Astrocyte (in vitro differentiated cells and primary cell): ENCODE measurements at regions not wholly inside any gene's neighbourhood (a gene's known extent, or its start where the extent isn't known, plus 50 kb on each side); places are given as distances from the start of the nearest gene placed in this dataset.

ENCODE experiments used
- DNase-seq: peaks from one replicate; pipeline ENCODE4 v3.0.0-alpha.2; 2010; ENCODE audit warnings: low read depth
- FAIRE-seq: peaks from 2 replicates; lab custom pipeline; 2011; peaks lifted over from hg19 to GRCh38; lab: Jason Lieb, UNC
- H2AFZ ChIP-seq: 2 replicates; pipeline ENCODE4 v1.6.0; 2012; ENCODE audit warnings: low read depth, low read length, inconsistent platforms
- H3K27ac ChIP-seq: 2 replicates; pipeline ENCODE4 v1.5.1; 2011; ENCODE audit warnings: low read depth, low read length, inconsistent platforms
- H3K27me3 ChIP-seq: 2 replicates; pipeline ENCODE4 v1.6.0; 2011; ENCODE audit warnings: low read length, inconsistent platforms; ENCODE audit not compliant: insufficient read depth
- H3K36me3 ChIP-seq: 2 replicates; pipeline ENCODE4 v1.5.1; 2011; ENCODE audit warnings: low read length, inconsistent platforms; ENCODE audit not compliant: insufficient read depth
- H3K4me1 ChIP-seq: 2 replicates; pipeline ENCODE4 v1.5.1; 2011; ENCODE audit warnings: low read length, inconsistent platforms; ENCODE audit not compliant: insufficient read depth
- H3K4me2 ChIP-seq: 2 replicates; pipeline ENCODE4 v1.6.0; 2012; ENCODE audit warnings: low read length, inconsistent platforms
- H3K4me3 ChIP-seq: 2 replicates; pipeline ENCODE4 v1.5.1; 2011; ENCODE audit warnings: low read depth, mild to moderate bottlenecking, low read length, inconsistent platforms; ENCODE audit not compliant: insufficient read depth
- H3K79me2 ChIP-seq: 2 replicates; pipeline ENCODE4 v1.6.0; 2012; ENCODE audit warnings: mild to moderate bottlenecking, low read length, inconsistent platforms; ENCODE audit not compliant: insufficient read depth
- H3K9ac ChIP-seq: 2 replicates; pipeline ENCODE4 v1.6.0; 2012; ENCODE audit warnings: mild to moderate bottlenecking, low read length, inconsistent platforms
- H3K9me3 ChIP-seq: 2 replicates; pipeline ENCODE4 v1.5.1; 2012; ENCODE audit warnings: low read depth, mild to moderate bottlenecking, low read length, inconsistent platforms; ENCODE audit not compliant: insufficient read depth
- H4K20me1 ChIP-seq: 2 replicates; pipeline ENCODE4 v1.6.0; 2012; ENCODE audit warnings: low read length, inconsistent platforms; ENCODE audit not compliant: insufficient read depth
- H3K27ac Mint-ChIP-seq: one replicate; pipeline ENCODE4 v1.8.0; 2021; ENCODE audit warnings: mild to moderate bottlenecking, mixed read lengths; ENCODE audit not compliant: unreplicated experiment
- H3K27me3 Mint-ChIP-seq: one replicate; pipeline ENCODE4 v1.8.0; 2021; ENCODE audit warnings: low read depth, mixed read lengths; ENCODE audit not compliant: unreplicated experiment
- H3K36me3 Mint-ChIP-seq: one replicate; pipeline ENCODE4 v1.8.0; 2021; ENCODE audit warnings: low read depth, mixed read lengths; ENCODE audit not compliant: unreplicated experiment
- H3K4me1 Mint-ChIP-seq: one replicate; pipeline ENCODE4 v1.8.0; 2021; ENCODE audit warnings: low read depth, mixed read lengths; ENCODE audit not compliant: unreplicated experiment
- H3K4me3 Mint-ChIP-seq: one replicate; pipeline ENCODE4 v1.8.0; 2021; ENCODE audit warnings: mild to moderate bottlenecking, moderate library complexity, mixed read lengths; ENCODE audit not compliant: unreplicated experiment
- H3K9me3 Mint-ChIP-seq: one replicate; pipeline ENCODE4 v1.8.0; 2021; ENCODE audit warnings: mild to moderate bottlenecking, mixed read lengths; ENCODE audit not compliant: unreplicated experiment
- EZH2 ChIP-seq: IDR thresholded peaks from 2 replicates; pipeline ENCODE4 v1.6.1; 2012; ENCODE audit warnings: mild to moderate bottlenecking, low read length, inconsistent platforms; ENCODE audit not compliant: insufficient read depth
- TF ChIP-seq, protein P1 (sequence below): IDR thresholded peaks from 2 replicates; pipeline ENCODE4 v1.5.1; 2011; ENCODE audit warnings: low read depth, mild to moderate bottlenecking, inconsistent platforms, low read length, moderate library complexity; ENCODE audit not compliant: insufficient read depth

DNA sequence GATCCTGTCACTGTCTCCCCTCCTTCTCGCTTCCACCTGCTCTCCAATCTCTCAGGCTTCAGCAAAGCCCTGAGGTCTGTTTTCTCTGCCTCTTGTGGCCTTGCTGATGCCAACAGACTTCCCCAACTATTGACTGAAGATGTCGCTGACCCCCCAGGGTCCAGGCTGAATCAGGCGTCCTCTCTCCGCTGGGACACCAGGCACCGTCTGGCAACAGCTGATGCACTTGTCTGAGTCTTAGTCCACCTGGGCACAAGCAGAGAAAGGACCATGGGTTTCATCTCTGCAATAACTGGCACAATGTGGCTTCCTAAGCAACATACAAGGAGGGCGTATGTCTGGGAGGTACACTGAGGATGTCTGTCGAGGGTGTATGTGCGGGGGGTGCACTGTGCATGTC is 248.7 kb upstream of the MYT1L start:
- H2AFZ ChIP-seq: no peak overlapping the region
- no peak overlapping the region for H3K9ac ChIP-seq
- DNase-seq: no peak
- no peaks in the 10 kb centered on the region for H3K4me1 ChIP-seq
- Mint-ChIP-seq H3K9me3 (no peaks in the 10 kb centered on the region), H3K4me3 (no peak overlapping the region), H3K27me3 (peaks cover 36% of the 10 kb centered on the region), H3K36me3 (no peaks in the 10 kb centered on the region), H3K4me1 (no peaks in the 10 kb centered on the region), H3K27ac (no peak overlapping the region)
- H3K9me3 ChIP-seq: peaks cover 11% of the 10 kb centered on the region
- H3K79me2 ChIP-seq: no peaks in the 10 kb centered on the region
- no peak overlapping the region for H3K4me3 ChIP-seq
- no peak overlapping the region for H3K27ac ChIP-seq
- no peaks in the 10 kb centered on the region for H4K20me1 ChIP-seq
- TF ChIP-seq, protein P1, sequence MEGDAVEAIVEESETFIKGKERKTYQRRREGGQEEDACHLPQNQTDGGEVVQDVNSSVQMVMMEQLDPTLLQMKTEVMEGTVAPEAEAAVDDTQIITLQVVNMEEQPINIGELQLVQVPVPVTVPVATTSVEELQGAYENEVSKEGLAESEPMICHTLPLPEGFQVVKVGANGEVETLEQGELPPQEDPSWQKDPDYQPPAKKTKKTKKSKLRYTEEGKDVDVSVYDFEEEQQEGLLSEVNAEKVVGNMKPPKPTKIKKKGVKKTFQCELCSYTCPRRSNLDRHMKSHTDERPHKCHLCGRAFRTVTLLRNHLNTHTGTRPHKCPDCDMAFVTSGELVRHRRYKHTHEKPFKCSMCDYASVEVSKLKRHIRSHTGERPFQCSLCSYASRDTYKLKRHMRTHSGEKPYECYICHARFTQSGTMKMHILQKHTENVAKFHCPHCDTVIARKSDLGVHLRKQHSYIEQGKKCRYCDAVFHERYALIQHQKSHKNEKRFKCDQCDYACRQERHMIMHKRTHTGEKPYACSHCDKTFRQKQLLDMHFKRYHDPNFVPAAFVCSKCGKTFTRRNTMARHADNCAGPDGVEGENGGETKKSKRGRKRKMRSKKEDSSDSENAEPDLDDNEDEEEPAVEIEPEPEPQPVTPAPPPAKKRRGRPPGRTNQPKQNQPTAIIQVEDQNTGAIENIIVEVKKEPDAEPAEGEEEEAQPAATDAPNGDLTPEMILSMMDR: no peak
- TF ChIP-seq EZH2: no peak
- no peaks in the 10 kb centered on the region for H3K36me3 ChIP-seq
- FAIRE-seq: no peak
- H3K27me3 ChIP-seq: no peaks in the 10 kb centered on the region
- H3K4me2 ChIP-seq: no peak overlapping the region

DNA sequence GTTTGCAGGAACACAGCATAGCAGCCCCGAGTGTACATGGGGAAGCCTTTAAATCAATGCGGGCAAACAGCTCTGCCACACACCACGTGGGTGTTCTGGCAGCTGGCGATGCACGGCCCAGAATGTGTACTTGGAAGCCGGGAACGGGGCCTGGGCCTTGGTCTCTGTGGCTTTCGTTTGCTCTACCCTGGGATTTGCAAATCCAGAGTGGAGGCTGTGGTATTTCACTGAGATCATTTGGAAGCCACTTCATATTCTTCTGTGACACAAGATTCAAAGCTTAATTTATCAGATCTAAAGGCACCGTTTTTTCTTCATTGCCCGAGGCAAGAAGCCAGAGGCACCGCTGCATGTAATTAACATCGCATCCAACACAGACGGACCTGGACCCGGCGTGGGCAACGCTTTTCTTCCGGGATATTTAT is 246.3 kb upstream of the MYT1L start:
- Histone ChIP-seq H3K27ac (no peak overlapping the region), H3K9me3 (peaks cover 26% of the 10 kb centered on the region), H3K36me3 (no peaks in the 10 kb centered on the region), H3K9ac (no peak overlapping the region), H3K4me1 (no peaks in the 10 kb centered on the region), H3K4me2 (no peak overlapping the region), H3K79me2 (no peaks in the 10 kb centered on the region), H4K20me1 (no peaks in the 10 kb centered on the region), H3K4me3 (no peak overlapping the region), H3K27me3 (no peaks in the 10 kb centered on the region), H2AFZ (peak overlapping the region; percentile 18)
- H3K4me3 Mint-ChIP-seq: no peak overlapping the region
- TF ChIP-seq EZH2: no peak
- TF ChIP-seq, protein P1: no peak
- H3K9me3 Mint-ChIP-seq: no peaks in the 10 kb centered on the region
- peaks cover 33% of the 10 kb centered on the region for H3K27me3 Mint-ChIP-seq
- no peak overlapping the region for H3K27ac Mint-ChIP-seq
- FAIRE-seq (no peak), DNase-seq (no peak)
- H3K36me3 Mint-ChIP-seq: no peaks in the 10 kb centered on the region
- no peaks in the 10 kb centered on the region for H3K4me1 Mint-ChIP-seq

DNA sequence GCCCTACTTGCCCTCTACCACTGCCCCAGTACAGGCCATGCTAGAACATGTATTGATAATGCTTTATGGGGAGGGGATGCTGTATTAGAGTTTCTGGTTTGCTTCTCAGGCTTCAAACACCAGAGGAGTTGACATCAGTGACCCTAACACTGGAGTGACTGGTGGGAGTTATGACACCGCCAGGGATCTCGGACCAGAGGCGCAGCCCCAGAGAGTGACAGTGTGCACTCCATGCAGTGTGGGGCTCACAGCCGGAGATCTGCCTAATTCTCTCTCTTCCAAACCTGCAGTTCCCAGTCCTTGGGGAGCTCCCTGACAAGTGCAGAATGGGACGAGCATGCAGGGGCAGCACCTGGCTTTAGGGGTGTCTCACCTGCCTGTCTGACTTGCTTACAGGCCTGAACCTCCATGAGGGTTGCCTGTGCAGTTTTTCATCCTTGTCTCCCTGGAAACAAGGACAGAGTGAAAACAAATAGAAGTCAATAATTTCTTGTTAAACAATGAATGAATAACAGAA is 244.9 kb upstream of the MYT1L start:
- no peak for DNase-seq
- no peaks in the 10 kb centered on the region for H3K9me3 Mint-ChIP-seq

More for the DNA sequence above, 244.9 kb upstream of the MYT1L start:
- H3K9me3 ChIP-seq: peaks cover 23% of the 10 kb centered on the region
- H3K27me3 ChIP-seq: no peaks in the 10 kb centered on the region
- no peaks in the 10 kb centered on the region for H3K79me2 ChIP-seq
- no peak overlapping the region for H3K4me2 ChIP-seq
- Mint-ChIP-seq H3K27me3 (peaks cover 23% of the 10 kb centered on the region), H3K36me3 (no peaks in the 10 kb centered on the region), H3K4me3 (no peak overlapping the region), H3K27ac (no peak overlapping the region), H3K4me1 (no peaks in the 10 kb centered on the region)
- no peaks in the 10 kb centered on the region for H3K4me1 ChIP-seq
- H4K20me1 ChIP-seq: no peaks in the 10 kb centered on the region
- H3K36me3 ChIP-seq: no peaks in the 10 kb centered on the region
- TF ChIP-seq EZH2: no peak
- TF ChIP-seq, protein P1: no peak
- no peak overlapping the region for H3K27ac ChIP-seq
- no peak overlapping the region for H2AFZ ChIP-seq
- no peak for FAIRE-seq
- no peak overlapping the region for H3K9ac ChIP-seq
- H3K4me3 ChIP-seq: no peak overlapping the region
